AG20443 (cell line): ENCODE measurements at regions not wholly inside any gene's neighbourhood (a gene's known extent, or its start where the extent isn't known, plus 50 kb on each side); places are given as distances from the start of the nearest gene placed in this dataset.

ENCODE experiments used
- DNase-seq: peaks from one replicate; pipeline ENCODE4 v3.0.0; 2012; ENCODE audit warnings: low spot score, mixed read lengths

GRCh38 chr6:21965016-21965415, 331.8 kb downstream of the PRL start:
- no peak for DNase-seq

GRCh38 chr6:21965953-21966539, 330.8 kb downstream of the PRL start:
- DNase-seq, result no peak

DNA sequence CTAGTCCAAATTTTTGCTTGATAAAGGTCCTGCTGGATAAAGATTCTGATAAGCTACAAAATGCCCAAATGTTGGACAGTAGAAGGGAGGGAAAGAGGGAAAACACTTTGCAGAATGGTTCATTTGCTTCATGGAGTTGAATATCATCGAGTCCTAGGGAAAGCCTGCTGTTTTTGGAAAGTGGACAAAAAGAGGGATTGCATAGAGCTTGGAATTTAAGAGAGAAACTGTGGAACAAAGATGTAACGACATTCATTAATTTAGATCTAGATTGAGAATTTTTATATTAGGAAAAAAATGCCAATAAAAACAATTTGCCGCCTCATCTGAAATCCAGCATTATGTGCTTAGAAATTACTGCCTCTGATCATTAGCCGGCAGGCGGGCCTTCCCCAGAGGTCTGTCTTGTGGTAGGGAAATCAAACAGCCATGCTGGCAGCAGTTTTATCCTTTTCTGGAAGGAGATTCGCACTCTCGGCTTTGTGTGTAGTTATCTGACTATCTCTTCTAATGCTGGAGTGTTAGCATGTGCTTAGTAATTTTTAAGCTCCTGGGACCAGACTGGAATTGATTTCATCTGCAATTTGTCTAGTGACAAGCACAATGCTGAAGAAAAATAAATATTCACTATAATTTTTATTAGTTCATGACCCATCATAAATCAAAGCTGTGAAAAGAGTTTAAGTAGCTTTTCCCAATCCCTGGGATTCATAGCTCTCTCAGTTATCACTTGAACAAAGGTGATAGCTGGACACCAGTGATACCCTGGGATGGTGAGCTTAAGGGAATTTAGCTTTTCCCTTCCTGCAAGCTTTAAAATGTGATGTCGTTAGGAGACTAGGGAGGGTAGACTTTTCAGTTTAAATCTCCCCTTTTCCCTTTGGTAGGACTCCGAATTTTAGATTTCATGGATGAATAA, 329.5 kb downstream of the PRL start:
- no peak for DNase-seq

DNA sequence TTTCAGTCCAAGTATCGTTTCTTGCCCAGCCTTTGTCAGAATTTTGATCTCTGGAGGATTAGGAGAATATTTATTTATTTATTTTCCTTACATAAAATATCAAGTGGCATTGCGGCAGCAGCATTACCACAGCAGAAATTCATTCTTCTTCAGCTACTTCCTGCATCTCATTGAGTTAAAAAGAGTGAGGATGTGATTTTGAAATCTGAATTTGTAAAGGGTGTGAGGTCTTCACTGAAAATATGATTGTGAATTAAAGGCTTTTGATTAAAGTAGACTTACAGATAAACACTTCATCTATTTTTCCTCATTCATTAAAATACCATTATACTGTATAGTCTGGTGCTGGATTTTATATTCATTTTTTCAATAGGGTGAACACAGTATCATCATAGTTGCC, 328.4 kb downstream of the PRL start:
- DNase-seq, result no peak

- no peak for DNase-seq
Measured at GRCh38 chr6:21969192-21969591, 327.6 kb downstream of the PRL start.

GRCh38 chr6:21970569-21971300, 326.1 kb downstream of the PRL start:
- DNase-seq, result no peak

- no peak for DNase-seq
Measured at GRCh38 chr6:21971541-21971940, 325.3 kb downstream of the PRL start.

DNA sequence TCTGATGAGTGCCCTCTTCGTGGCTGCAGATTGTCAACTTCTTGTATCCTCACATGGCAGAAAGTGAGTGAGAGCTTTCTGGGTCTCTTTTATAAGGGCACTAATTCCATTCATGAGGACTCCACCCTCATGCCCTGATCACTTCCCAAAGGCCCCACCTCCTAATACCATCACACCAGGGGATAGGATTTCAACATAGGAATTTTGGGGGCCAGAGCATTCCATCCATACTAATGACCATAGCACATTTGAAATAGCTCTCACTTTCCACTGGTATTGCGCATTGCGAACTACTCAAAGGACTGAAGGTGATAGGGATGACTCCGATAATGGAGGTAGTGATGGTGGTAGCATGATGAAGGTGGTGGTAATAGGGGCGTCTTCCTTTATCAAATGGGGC, 324.3 kb downstream of the PRL start:
- DNase-seq, result no peak

DNA sequence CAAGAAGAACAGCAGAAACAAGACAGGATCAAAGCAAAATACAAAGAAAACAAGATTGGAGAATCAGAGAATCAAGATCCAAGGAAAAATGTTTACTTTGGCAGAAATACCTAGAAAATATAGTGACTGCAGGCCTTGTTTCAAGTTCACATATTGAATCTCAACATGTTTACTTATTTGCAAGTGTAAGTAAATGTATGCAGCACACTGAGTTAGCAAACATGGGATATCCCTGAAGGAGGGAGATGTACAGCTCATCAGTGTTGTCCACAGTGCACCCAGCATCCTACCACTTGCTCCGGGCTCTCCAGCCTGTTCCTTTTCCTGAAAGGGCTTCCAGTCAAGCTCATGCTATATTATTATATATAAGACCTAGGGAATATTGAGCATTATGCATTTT, 319.5 kb downstream of the PRL start:
- DNase-seq, result no peak

DNA sequence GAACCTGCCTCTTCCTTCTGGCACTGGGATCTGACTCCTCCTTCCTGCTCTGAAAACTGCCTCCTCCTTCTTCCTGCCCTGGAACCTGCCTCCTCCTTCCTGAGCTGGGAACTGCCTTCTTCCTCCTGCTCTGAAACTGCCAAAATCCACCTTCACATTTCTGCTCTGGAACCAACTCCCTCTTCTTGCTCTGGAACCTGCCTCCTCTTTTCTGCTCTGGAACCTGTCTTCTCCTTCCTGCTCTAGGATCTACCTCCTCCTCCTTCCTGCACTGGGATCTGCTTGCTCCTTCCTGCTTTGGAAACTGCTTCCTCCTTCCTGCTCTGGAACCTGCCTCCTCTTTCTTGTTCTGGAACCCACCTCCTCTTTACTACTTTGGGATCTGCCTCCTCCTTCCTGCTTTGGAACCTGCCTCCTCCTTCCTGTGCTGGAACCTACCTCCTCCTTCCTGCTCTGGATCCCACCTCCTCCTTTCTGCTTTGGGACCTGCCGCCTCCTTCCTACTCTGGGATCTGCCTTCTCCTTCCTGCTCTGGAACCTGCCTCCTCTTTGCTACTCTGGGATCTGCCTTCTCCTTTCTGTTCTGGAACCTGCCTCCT, 315.5 kb downstream of the PRL start:
- no peak for DNase-seq

DNA sequence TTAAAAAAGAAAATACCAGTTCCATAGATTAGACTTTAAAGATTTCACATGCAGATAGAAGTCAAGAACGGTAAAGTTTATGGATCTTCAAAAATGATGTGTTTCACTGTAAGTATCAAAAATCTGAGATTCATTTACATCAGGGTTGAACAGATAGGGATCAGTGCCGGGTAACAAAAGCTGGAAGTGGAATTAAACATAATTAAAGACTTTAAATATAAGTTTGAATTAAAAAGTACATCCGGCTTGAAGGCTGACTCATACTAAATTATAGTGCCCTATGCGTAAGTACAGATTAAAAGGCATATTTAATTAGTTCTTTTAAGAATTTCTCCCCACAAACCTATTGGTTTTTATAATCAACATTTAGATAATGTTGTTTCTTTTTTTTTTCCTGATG, 312.7 kb downstream of the PRL start:
- DNase-seq, result no peak

DNA sequence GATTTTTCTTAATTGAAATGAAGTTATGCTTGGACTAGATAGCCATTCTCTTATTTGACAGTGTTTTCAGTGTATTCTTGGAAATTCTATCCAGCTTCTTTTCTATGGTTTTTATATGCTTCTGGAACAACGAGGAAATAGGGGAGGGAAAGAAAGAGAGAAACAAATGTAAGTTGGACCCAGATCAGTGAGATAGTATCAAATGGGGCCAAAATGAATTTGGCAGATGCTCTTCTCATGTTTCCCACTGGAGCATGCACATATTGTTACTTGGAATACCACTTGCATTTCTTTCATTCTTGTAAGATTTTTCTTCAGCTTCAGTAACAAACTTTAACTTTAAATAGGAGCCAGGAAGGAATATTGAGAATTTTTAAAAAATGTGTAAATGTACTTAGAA, 312.3 kb downstream of the PRL start:
- no peak for DNase-seq

DNA sequence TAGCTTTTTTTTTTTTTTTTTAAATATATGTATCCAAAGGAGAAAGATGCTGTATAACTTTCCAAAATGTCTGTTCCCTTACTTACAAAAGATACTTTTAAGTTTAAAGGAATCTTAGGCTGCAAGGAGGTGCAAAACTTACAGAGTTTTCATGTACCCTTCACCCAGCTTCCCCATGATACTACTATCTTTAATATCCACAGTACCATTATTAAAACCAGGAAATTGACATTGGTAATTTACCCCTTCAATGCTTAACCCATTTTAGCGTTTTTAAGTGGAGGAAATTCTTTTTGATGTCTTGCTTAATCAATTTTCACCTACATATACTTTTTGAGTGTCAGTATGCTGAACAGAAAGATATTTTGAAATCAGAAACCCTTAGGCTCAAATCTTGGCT, 310.9 kb downstream of the PRL start:
- no peak for DNase-seq

DNA sequence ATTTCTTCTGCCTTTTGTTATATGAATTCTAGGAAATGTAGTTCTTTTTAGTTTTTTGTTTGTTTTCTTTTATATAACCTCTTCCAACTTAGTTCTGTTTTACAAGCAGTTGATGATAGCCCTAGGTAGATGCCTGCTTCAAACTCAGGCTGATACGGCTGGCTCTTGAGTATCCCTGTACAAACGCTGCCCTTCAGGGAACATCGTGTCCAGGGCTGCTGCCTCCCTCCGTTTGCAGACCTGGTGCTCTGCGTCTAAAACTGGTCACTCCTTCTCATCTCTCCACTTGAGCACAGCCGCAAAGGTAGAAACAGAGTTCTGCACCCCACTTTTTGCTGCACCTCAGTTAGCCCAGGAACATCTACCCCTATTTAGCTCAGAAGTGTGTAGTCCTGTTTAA, 310.1 kb downstream of the PRL start:
- DNase-seq, result no peak

GRCh38 chr6:21987501-21987957, 309.3 kb downstream of the PRL start:
- peak; percentile 89 for DNase-seq

GRCh38 chr6:21990577-21990976, 306.3 kb downstream of the PRL start:
- DNase-seq, result no peak

DNA sequence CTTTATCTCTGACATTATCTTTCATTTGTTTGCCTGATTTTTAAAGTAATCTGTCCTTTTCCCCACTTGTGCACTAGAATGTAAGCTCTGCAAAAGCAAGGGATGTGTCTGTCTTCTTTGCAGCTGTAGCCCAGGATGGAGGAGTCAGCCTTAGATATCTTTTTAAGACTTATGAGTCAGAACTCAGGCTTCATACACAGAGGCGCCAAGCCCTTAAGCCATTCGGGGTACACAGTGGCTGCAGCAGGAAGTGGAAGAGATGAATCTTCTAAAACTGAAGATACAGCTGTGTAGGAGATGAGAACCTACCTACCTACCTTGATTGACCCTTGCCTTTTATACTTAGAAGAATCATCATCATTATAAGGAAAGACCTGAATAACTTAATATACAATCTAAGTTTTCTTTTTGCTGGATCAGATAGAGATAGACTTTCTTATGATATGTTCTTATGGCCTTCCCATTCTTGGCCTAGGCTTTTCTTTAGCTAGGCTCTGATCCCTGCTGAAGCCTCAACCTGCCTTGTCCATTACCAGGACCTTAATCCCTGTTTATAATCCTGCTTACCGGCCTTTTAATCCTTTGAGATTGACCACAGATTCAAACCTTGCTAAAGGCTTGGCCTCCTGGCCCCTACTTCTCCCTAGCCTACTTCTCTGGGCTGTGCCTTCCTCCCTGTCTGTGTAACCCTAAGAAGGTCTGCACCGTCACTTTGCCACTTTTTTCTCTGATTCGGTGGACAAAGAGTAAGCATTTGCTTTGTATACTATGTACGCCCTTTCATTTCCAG, 304.5 kb downstream of the PRL start:
- peak; percentile 74 for DNase-seq

- DNase-seq, result no peak
Measured at GRCh38 chr6:21993841-21994240, 303.0 kb downstream of the PRL start.

GRCh38 chr6:21994821-21995220, 302.0 kb downstream of the PRL start:
- DNase-seq, result no peak

DNA sequence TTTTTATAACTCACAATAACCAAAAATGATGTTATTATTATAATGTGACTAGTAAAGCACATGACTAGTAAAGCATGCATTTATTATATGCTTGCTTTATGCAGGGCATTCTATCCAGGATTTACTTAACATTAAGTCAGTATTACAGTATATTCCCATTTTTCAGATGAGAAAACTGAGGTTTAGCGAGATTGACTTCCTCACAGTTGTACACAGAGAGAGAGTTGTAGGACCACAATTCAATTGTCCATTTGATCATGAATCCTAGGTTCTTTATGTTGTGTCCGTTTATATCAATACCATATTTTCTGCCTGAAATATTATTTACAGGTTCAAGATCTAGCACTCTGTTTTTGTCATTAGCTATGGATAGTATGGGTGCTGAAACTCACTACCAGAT, 301.5 kb downstream of the PRL start:
- no peak for DNase-seq

- DNase-seq, result no peak
Measured at GRCh38 chr6:21996425-21997118, 300.3 kb downstream of the PRL start.
